ENCODE measurements at regions not wholly inside any gene's neighbourhood (a gene's known extent, or its start where the extent isn't known, plus 50 kb on each side); places are given as distances from the start of the nearest gene placed in this dataset.

- TF ChIP-seq CTCF (IDR thresholded peaks at IDR 0.05) = no peak
- no peak for TF ChIP-seq POLR2A (IDR thresholded peaks at IDR 0.05)
- TF ChIP-seq EP300 (IDR thresholded peaks at IDR 0.05) = no peak
- no peaks in the 10 kb centered on the region for H3K9me3 ChIP-seq
- intact Hi-C loops (cut with DNase I) = no loop called here
- no peaks in the 10 kb centered on the region for H3K27me3 ChIP-seq
- H3K36me3 ChIP-seq = no peaks in the 10 kb centered on the region
- no peaks in the 10 kb centered on the region for H3K4me1 ChIP-seq (ENCODE audit: insufficient read depth)
- H3K27ac ChIP-seq = no peak overlapping the region
- 84 to 91% (median 86%) methylated on average over 1 of the region's 1 CpG for WGBS, 3 donors
- no peak for DNase-seq
- no peak overlapping the region for H3K4me3 ChIP-seq
Measured at GRCh38 chr1:83075107-83075506, 923.8 kb downstream of the TTLL7 start.

GRCh38 chr1:83067954-83068353 is 931.0 kb downstream of the TTLL7 start:
- 87 to 95% (median 93%) methylated on average over 4 of the region's 4 CpGs for WGBS, 3 donors
- H3K4me1 ChIP-seq (ENCODE audit: insufficient read depth) = no peaks in the 10 kb centered on the region
- no peak overlapping the region for H3K4me3 ChIP-seq
- H3K36me3 ChIP-seq = no peaks in the 10 kb centered on the region
- intact Hi-C loops (cut with DNase I) = no loop called here
- no peaks in the 10 kb centered on the region for H3K27me3 ChIP-seq
- TF ChIP-seq CTCF (IDR thresholded peaks at IDR 0.05) (no peak), EP300 (IDR thresholded peaks at IDR 0.05) (no peak), POLR2A (IDR thresholded peaks at IDR 0.05) (no peak)
- no peak overlapping the region for H3K27ac ChIP-seq
- H3K9me3 ChIP-seq = no peaks in the 10 kb centered on the region
- no peak for DNase-seq

GRCh38 chr1:83065952-83066727 is 932.8 kb downstream of the TTLL7 start:
- Histone ChIP-seq H3K36me3 (no peaks in the 10 kb centered on the region), H3K9me3 (no peaks in the 10 kb centered on the region), H3K4me1 (ENCODE audit: insufficient read depth) (no peaks in the 10 kb centered on the region), H3K4me3 (no peak overlapping the region), H3K27ac (no peak overlapping the region), H3K27me3 (no peaks in the 10 kb centered on the region)
- intact Hi-C loops (cut with DNase I) = no loop called here
- WGBS, 3 donors = 92 to 100% (median 95%) methylated on average over 2 of the region's 2 CpGs
- TF ChIP-seq POLR2A (IDR thresholded peaks at IDR 0.05) (no peak), EP300 (IDR thresholded peaks at IDR 0.05) (no peak), CTCF (IDR thresholded peaks at IDR 0.05) (no peak)
- no peak for DNase-seq

DNA sequence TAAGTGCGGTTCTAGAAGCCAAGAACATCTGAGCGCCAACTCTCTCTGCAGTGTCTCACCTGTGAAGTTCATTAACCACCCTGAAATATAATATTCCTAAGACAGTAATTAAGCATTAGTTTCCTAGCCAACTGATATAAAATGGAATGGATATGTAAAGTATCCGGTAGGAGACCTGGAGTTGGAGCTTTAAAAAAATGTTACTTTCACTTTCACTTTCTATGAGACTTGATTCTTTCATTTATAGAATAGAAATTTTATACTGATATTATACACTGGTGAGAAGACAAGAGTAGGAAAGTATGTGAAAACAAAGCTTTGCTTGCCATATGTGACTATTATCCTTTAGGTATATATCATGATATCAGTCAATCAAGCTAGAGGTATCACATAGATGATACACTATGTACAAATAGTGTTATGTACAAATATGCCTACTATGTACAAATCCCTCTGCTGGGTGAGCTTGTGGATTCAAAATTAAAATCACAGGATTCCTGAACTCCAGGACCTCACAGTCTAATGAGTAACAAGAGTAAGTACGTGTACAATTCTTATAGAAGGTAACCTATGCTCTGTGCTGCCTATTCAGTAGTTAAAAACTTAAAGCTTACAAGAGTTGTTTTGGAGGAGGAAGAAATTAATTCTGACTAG is 934.2 kb downstream of the TTLL7 start:
- Histone ChIP-seq H3K4me3 (no peak overlapping the region), H3K4me1 (ENCODE audit: insufficient read depth) (no peaks in the 10 kb centered on the region), H3K36me3 (no peaks in the 10 kb centered on the region), H3K9me3 (no peaks in the 10 kb centered on the region), H3K27me3 (no peaks in the 10 kb centered on the region), H3K27ac (no peak overlapping the region)
- intact Hi-C loops (cut with DNase I) = no loop called here
- TF ChIP-seq CTCF (IDR thresholded peaks at IDR 0.05) (no peak), EP300 (IDR thresholded peaks at IDR 0.05) (no peak), POLR2A (IDR thresholded peaks at IDR 0.05) (no peak)
- 83 to 86% (median 85%) methylated on average over 4 of the region's 4 CpGs for WGBS, 3 donors
- DNase-seq = no peak
